Motor neuron (in vitro differentiated cells): ENCODE measurements at regions not wholly inside any gene's neighbourhood (a gene's known extent, or its start where the extent isn't known, plus 50 kb on each side); places are given as distances from the start of the nearest gene placed in this dataset.

Experiments
- ATAC-seq, 8 experiments: fragments of 200-7000 bp; cut with Tn5 transposase; replicated peaks in 6 of 8; 2 replicates each; pipeline ENCODE4 v1.8.0; 2021; ENCODE audit warnings: mild to moderate bottlenecking in 8 of 8, moderate library complexity in 8 of 8
- H3K27ac ChIP-seq, 2 donors: fragments of 250-450 bp; sonication (Bioruptor Pico); 2 replicates each; pipeline ENCODE4 v1.9.0; 2021; ENCODE audit warnings: antibody characterized with exemption in 2 of 2, mild to moderate bottlenecking in 2 of 2, moderate library complexity in 1 of 2
- H3K4me1 ChIP-seq, 2 donors: fragments of 250-450 bp; sonication (Bioruptor Pico); replicated peaks in 1 of 2; 2 replicates each; pipeline ENCODE4 v1.6.1; 2021; ENCODE audit warnings: antibody characterized with exemption in 2 of 2, mild to moderate bottlenecking in 2 of 2, moderate library complexity in 1 of 2
- H3K4me3 ChIP-seq, 5 donors: fragments of 250-450 bp; sonication (Bioruptor Pico); 2 replicates each; pipeline ENCODE4 v1.9.0; 2021; ENCODE audit warnings: antibody characterized with exemption in 5 of 5, mild to moderate bottlenecking in 5 of 5, moderate library complexity in 4 of 5
- WGBS, 10 experiments: fragments of 450-650 bp; shearing (Covaris generic); methylation state at CpG; one replicate each; pipeline ENCODE4 v1.0.0; 2022; 5-methylcytosine and 5-hydroxymethylcytosine counted together
- in situ Hi-C, 9 experiments: fragments of 400-800 bp; cut with MboI; loops; one replicate each; pipeline ENCODE4 v1.15.0; 2021; ENCODE audit warnings: low sequenced_read_pairs in 9 of 9, low pct_unique_long_range_greater_than_20kb in 2 of 9; ENCODE audit not compliant: unreplicated experiment in 9 of 9

- 0 to 100% (median 40%) methylated on average over 1 to 18 of the region's 20 CpGs; no CpG with 5 or more reads in 1 of the 10 experiments for WGBS, 10 experiments
- Histone ChIP-seq H3K4me3 (no peak overlapping the region), H3K4me1 (peaks cover 14 to 33% of the 10 kb centered on the region in 2 donors), H3K27ac (peak overlapping the region in 1 of 2 donors; percentile 21)
- in situ Hi-C loops, result no loop called here
- peak in 5 of 8 experiments; percentile 75 to 84 (median 80) for ATAC-seq
These were observed 258.4 kb downstream of the BCL11A start for GRCh38 chr2:60294901-60295635.

GRCh38 chr2:60292242-60292641, 261.2 kb downstream of the BCL11A start:
- peaks cover 14 to 26% of the 10 kb centered on the region in 2 donors for H3K4me1 ChIP-seq
- WGBS, 10 experiments, result 40 to 100% (median 77%) methylated on average over 1 to 3 of the region's 3 CpGs; no CpG with 5 or more reads in 2 of the 10 experiments
- no peak overlapping the region for H3K4me3 ChIP-seq
- in situ Hi-C loops, result no loop called here
- ATAC-seq, result no peak
- H3K27ac ChIP-seq, result no peak overlapping the region

GRCh38 chr2:60290509-60290908, 262.9 kb downstream of the BCL11A start:
- 0 to 88% (median 50%) methylated on average over 1 of the region's 2 CpGs; no CpG with 5 or more reads in 5 of the 10 experiments for WGBS, 10 experiments
- in situ Hi-C loops, result no loop called here
- Histone ChIP-seq H3K4me1 (peaks cover 9 to 21% of the 10 kb centered on the region in 2 donors), H3K4me3 (no peak overlapping the region), H3K27ac (no peak overlapping the region)
- no peak for ATAC-seq

- in situ Hi-C loops, result no loop called here
- 40 to 100% (median 61%) methylated on average over 1 to 4 of the region's 5 CpGs; no CpG with 5 or more reads in 7 of the 10 experiments for WGBS, 10 experiments
- Histone ChIP-seq H3K4me1 (peaks cover 8 to 10% of the 10 kb centered on the region in 2 donors), H3K4me3 (no peak overlapping the region), H3K27ac (no peak overlapping the region)
- ATAC-seq, result peak in 4 of 8 experiments; percentile 31 to 70 (median 56)
These were observed 267.7 kb downstream of the BCL11A start for GRCh38 chr2:60285626-60286316.

- peak in 6 of 8 experiments; percentile 29 to 79 (median 50) for ATAC-seq
- no peak overlapping the region for H3K4me3 ChIP-seq
- H3K27ac ChIP-seq, result no peak overlapping the region
- 17 to 100% (median 48%) methylated on average over 1 to 2 of the region's 4 CpGs; no CpG with 5 or more reads in 7 of the 10 experiments for WGBS, 10 experiments
- in situ Hi-C loops, result no loop called here
- H3K4me1 ChIP-seq, result peaks cover 0 to 8% of the 10 kb centered on the region in 2 donors
These were observed 269.8 kb downstream of the BCL11A start for GRCh38 chr2:60283626-60284025.

- ATAC-seq, result no peak
- Histone ChIP-seq H3K27ac (no peak overlapping the region), H3K4me1 (peaks cover 0 to 8% of the 10 kb centered on the region in 2 donors), H3K4me3 (no peak overlapping the region)
- in situ Hi-C loops, result no loop called here
These were observed 270.6 kb downstream of the BCL11A start for GRCh38 chr2:60282886-60283285.

- in situ Hi-C loops, result no loop called here
- Histone ChIP-seq H3K4me1 (peaks cover 0 to 8% of the 10 kb centered on the region in 2 donors), H3K27ac (no peak overlapping the region), H3K4me3 (no peak overlapping the region)
- ATAC-seq, result no peak
- WGBS, 10 experiments, result 14 to 93% (median 75%) methylated on average over 1 to 5 of the region's 5 CpGs; no CpG with 5 or more reads in 2 of the 10 experiments
These were observed 271.7 kb downstream of the BCL11A start for GRCh38 chr2:60281730-60282129.

- WGBS, 10 experiments, result 0 to 90% (median 62%) methylated on average over 1 to 3 of the region's 3 CpGs; no CpG with 5 or more reads in 1 of the 10 experiments
- ATAC-seq, result peak in 2 of 8 experiments; percentile 47 to 97
- Histone ChIP-seq H3K27ac (no peak overlapping the region), H3K4me3 (no peak overlapping the region), H3K4me1 (peaks cover 0 to 8% of the 10 kb centered on the region in 2 donors)
- in situ Hi-C loops, result no loop called here
These were observed 273.2 kb downstream of the BCL11A start for GRCh38 chr2:60280238-60280637.

GRCh38 chr2:60278906-60279305, 274.5 kb downstream of the BCL11A start:
- H3K27ac ChIP-seq, result no peak overlapping the region
- WGBS, 10 experiments, result 34 to 100% (median 70%) methylated on average over 1 to 4 of the region's 4 CpGs
- H3K4me1 ChIP-seq, result peaks cover 0 to 4% of the 10 kb centered on the region in 2 donors
- no peak overlapping the region for H3K4me3 ChIP-seq
- no peak for ATAC-seq
- in situ Hi-C loops, result no loop called here

GRCh38 chr2:60275958-60276357, 277.5 kb downstream of the BCL11A start:
- Histone ChIP-seq H3K27ac (no peak overlapping the region), H3K4me3 (no peak overlapping the region), H3K4me1 (no peaks in the 10 kb centered on the region)
- no peak for ATAC-seq
- 7 to 100% (median 84%) methylated on average over 1 to 3 of the region's 3 CpGs; no CpG with 5 or more reads in 3 of the 10 experiments for WGBS, 10 experiments
- in situ Hi-C loops, result no loop called here

GRCh38 chr2:60273836-60274235, 279.6 kb downstream of the BCL11A start:
- H3K4me3 ChIP-seq, result no peak overlapping the region
- in situ Hi-C loops, result no loop called here
- no peaks in the 10 kb centered on the region for H3K4me1 ChIP-seq
- no peak for ATAC-seq
- WGBS, 10 experiments, result 19 to 94% (median 61%) methylated on average over 2 to 3 of the region's 3 CpGs; no CpG with 5 or more reads in 2 of the 10 experiments
- no peak overlapping the region for H3K27ac ChIP-seq

- WGBS, 10 experiments, result 40 to 100% (median 69%) methylated on average over 1 to 4 of the region's 5 CpGs; no CpG with 5 or more reads in 2 of the 10 experiments
- ATAC-seq, result peak in 1 of 8 experiments; percentile 17
- in situ Hi-C loops, result no loop called here
- no peaks in the 10 kb centered on the region for H3K4me1 ChIP-seq
- H3K27ac ChIP-seq, result no peak overlapping the region
- no peak overlapping the region for H3K4me3 ChIP-seq
These were observed 281.7 kb downstream of the BCL11A start for GRCh38 chr2:60271713-60272112.

GRCh38 chr2:60271131-60271530, 282.3 kb downstream of the BCL11A start:
- H3K4me3 ChIP-seq, result no peak overlapping the region
- no peaks in the 10 kb centered on the region for H3K4me1 ChIP-seq
- 38 to 100% (median 63%) methylated on average over 1 to 7 of the region's 7 CpGs; no CpG with 5 or more reads in 2 of the 10 experiments for WGBS, 10 experiments
- in situ Hi-C loops, result no loop called here
- no peak for ATAC-seq
- H3K27ac ChIP-seq, result no peak overlapping the region
